Liver (tissue), 8 donors: ENCODE measurements at regions not wholly inside any gene's neighbourhood (a gene's known extent, or its start where the extent isn't known, plus 50 kb on each side); places are given as distances from the start of the nearest gene placed in this dataset.

ENCODE experiments used
- DNase-seq: peaks from one replicate; pipeline ENCODE4 v3.0.0-alpha.2; 2017; ENCODE audit warnings: low spot score
- H3K27ac ChIP-seq, 2 donors: one replicate each; pipeline ENCODE4 v1.7.0; 2013; ENCODE audit warnings: inconsistent platforms in 2 of 2, low read length in 2 of 2, control low read depth in 1 of 2, low read depth in 1 of 2, mild to moderate bottlenecking in 1 of 2
- H3K27me3 ChIP-seq, 4 donors: one replicate each; pipeline versions ENCODE4 v1.6.1 to v1.7.0; 2013; ENCODE audit warnings: low read length in 3 of 4, inconsistent platforms in 1 of 4, mild to moderate bottlenecking in 1 of 4, moderate library complexity in 1 of 4; ENCODE audit not compliant: control insufficient read depth in 4 of 4, insufficient read depth in 4 of 4
- H3K36me3 ChIP-seq, 4 donors: one replicate each; pipeline versions ENCODE4 v1.6.1 to v1.7.0; 2013; ENCODE audit warnings: low read length in 3 of 4, mild to moderate bottlenecking in 3 of 4, low read depth in 1 of 4, moderate library complexity in 1 of 4; ENCODE audit not compliant: control insufficient read depth in 4 of 4, insufficient read depth in 3 of 4
- H3K4me1 ChIP-seq, 4 donors: one replicate each; pipeline versions ENCODE4 v1.6.1 to v1.7.0; 2013; ENCODE audit warnings: low read length in 3 of 4, mild to moderate bottlenecking in 3 of 4, moderate library complexity in 1 of 4; ENCODE audit not compliant: control insufficient read depth in 4 of 4, insufficient read depth in 4 of 4
- H3K4me3 ChIP-seq, 3 donors: one replicate each; pipeline versions ENCODE4 v1.6.1 to v1.7.0; 2013; ENCODE audit warnings: low read length in 3 of 3, control low read depth in 1 of 3, low read depth in 1 of 3, mild to moderate bottlenecking in 1 of 3
- H3K9ac ChIP-seq, 2 donors: one replicate each; pipeline ENCODE4 v1.7.0; 2013; ENCODE audit warnings: low read length in 2 of 2, mild to moderate bottlenecking in 2 of 2, moderate library complexity in 2 of 2, control low read depth in 1 of 2, low read depth in 1 of 2
- H3K9me3 ChIP-seq, 4 donors: one replicate each; pipeline versions ENCODE4 v1.6.1 to v1.7.0; 2013; ENCODE audit warnings: low read length in 3 of 4; ENCODE audit not compliant: control insufficient read depth in 4 of 4
- ATF3 ChIP-seq: IDR thresholded peaks from 2 replicates; pipeline ENCODE4 v1.6.1; 2016; ENCODE audit warnings: antibody characterized with exemption
- CTCF ChIP-seq: fragments of 150-350 bp; IDR thresholded peaks from 2 replicates; pipeline ENCODE4 v1.5.1; 2017; ENCODE audit warnings: improper control_type of control experiment, low read depth, low read length; ENCODE audit not compliant: missing input control
- EGR1 ChIP-seq, 2 donors: IDR thresholded peaks; 2 replicates each; pipeline ENCODE4 v1.6.1; 2016 to 2018; ENCODE audit warnings: antibody characterized with exemption in 2 of 2, low read depth in 2 of 2
- FOXA1 ChIP-seq: IDR thresholded peaks from 2 replicates; pipeline ENCODE4 v1.6.1; 2016; ENCODE audit warnings: antibody characterized with exemption
- HNF4A ChIP-seq, 2 donors: conservative IDR thresholded peaks; 2 replicates each; pipeline ENCODE4 v1.6.1; 2016; ENCODE audit warnings: antibody characterized with exemption in 2 of 2, mild to moderate bottlenecking in 2 of 2
- HNF4G ChIP-seq: IDR thresholded peaks from 2 replicates; pipeline ENCODE4 v1.6.1; 2016; ENCODE audit warnings: antibody characterized with exemption
- JUND ChIP-seq, 2 donors: IDR thresholded peaks; 2 replicates each; pipeline ENCODE4 v1.6.1; 2016; ENCODE audit warnings: antibody characterized with exemption in 2 of 2
- NR2F2 ChIP-seq: IDR thresholded peaks from 2 replicates; pipeline ENCODE4 v1.6.1; 2016; ENCODE audit warnings: antibody characterized with exemption
- REST ChIP-seq: IDR thresholded peaks from 2 replicates; pipeline ENCODE4 v1.6.1; 2016; ENCODE audit warnings: antibody characterized with exemption, mild to moderate bottlenecking
- SP1 ChIP-seq: IDR thresholded peaks from 2 replicates; pipeline ENCODE4 v1.6.1; 2018; ENCODE audit warnings: antibody characterized with exemption, mild to moderate bottlenecking
- TAF1 ChIP-seq: conservative IDR thresholded peaks from 2 replicates; pipeline ENCODE4 v1.6.1; 2016; ENCODE audit warnings: antibody characterized with exemption, mild to moderate bottlenecking
- YY1 ChIP-seq: IDR thresholded peaks from 2 replicates; pipeline ENCODE4 v1.6.1; 2016; ENCODE audit warnings: antibody characterized with exemption, mild to moderate bottlenecking
- ZBTB33 ChIP-seq: IDR thresholded peaks from 2 replicates; pipeline ENCODE4 v1.6.1; 2016; ENCODE audit warnings: antibody characterized with exemption
- WGBS: extraction: QIAGEN DNeasy Blood & Tissue Kit; methylation state at CpG from one replicate; pipeline ENCODE4 v1.1.7; 2013; 5-methylcytosine and 5-hydroxymethylcytosine counted together
- donor health status: healthy.
- donor health status: healthy.
- donor health status: healthy.
- donor health status: healthy.
- donor health status: healthy.

GRCh38 chr1:221237587-221237986 is 358.3 kb downstream of the HLX start:
- Histone ChIP-seq H3K4me1 (no peaks in the 10 kb centered on the region), H3K27me3 (no peaks in the 10 kb centered on the region), H3K9me3 (no peaks in the 10 kb centered on the region), H3K4me3 (no peak overlapping the region), H3K36me3 (no peaks in the 10 kb centered on the region), H3K27ac (no peak overlapping the region), H3K9ac (no peak overlapping the region)
- TF ChIP-seq EGR1 (IDR thresholded peaks at IDR 0.05; ENCODE audit: low read depth in 2 of 2) (no peak), NR2F2 (no peak), JUND (IDR thresholded peaks at IDR 0.05) (no peak)
- WGBS: 90% methylated on average over 3 of the region's 3 CpGs
- DNase-seq: no peak

- TF ChIP-seq CTCF: no peak
- TF ChIP-seq REST: no peak
- no peak for TF ChIP-seq YY1
- TF ChIP-seq SP1: no peak
- TF ChIP-seq ATF3: no peak
- TF ChIP-seq HNF4A (conservative IDR thresholded peaks at IDR 0.05): no peak
- TF ChIP-seq HNF4G: no peak
- no peak for TF ChIP-seq TAF1
- no peak for TF ChIP-seq FOXA1
- TF ChIP-seq JUND (IDR thresholded peaks at IDR 0.05): no peak
- TF ChIP-seq ZBTB33: no peak
- no peak overlapping the region for H3K9ac ChIP-seq
- no peaks in the 10 kb centered on the region for H3K36me3 ChIP-seq
- no peak for DNase-seq
- H3K4me1 ChIP-seq: no peaks in the 10 kb centered on the region
- no peak overlapping the region for H3K27ac ChIP-seq
- 88% methylated on average over 4 of the region's 4 CpGs for WGBS
- H3K27me3 ChIP-seq: no peaks in the 10 kb centered on the region
- H3K4me3 ChIP-seq: no peak overlapping the region
- no peaks in the 10 kb centered on the region for H3K9me3 ChIP-seq
Measured at GRCh38 chr1:221239181-221239580, 359.9 kb downstream of the HLX start.
